LNCAP (cell line): ENCODE measurements at regions not wholly inside any gene's neighbourhood (a gene's known extent, or its start where the extent isn't known, plus 50 kb on each side); places are given as distances from the start of the nearest gene placed in this dataset.

Source experiments
- TF ChIP-seq, protein P1 (sequence below): fragments of 450-650 bp; IDR thresholded peaks from 2 replicates; pipeline ENCODE4 v1.5.1; 2017; ENCODE audit warnings: mild to moderate bottlenecking

DNA sequence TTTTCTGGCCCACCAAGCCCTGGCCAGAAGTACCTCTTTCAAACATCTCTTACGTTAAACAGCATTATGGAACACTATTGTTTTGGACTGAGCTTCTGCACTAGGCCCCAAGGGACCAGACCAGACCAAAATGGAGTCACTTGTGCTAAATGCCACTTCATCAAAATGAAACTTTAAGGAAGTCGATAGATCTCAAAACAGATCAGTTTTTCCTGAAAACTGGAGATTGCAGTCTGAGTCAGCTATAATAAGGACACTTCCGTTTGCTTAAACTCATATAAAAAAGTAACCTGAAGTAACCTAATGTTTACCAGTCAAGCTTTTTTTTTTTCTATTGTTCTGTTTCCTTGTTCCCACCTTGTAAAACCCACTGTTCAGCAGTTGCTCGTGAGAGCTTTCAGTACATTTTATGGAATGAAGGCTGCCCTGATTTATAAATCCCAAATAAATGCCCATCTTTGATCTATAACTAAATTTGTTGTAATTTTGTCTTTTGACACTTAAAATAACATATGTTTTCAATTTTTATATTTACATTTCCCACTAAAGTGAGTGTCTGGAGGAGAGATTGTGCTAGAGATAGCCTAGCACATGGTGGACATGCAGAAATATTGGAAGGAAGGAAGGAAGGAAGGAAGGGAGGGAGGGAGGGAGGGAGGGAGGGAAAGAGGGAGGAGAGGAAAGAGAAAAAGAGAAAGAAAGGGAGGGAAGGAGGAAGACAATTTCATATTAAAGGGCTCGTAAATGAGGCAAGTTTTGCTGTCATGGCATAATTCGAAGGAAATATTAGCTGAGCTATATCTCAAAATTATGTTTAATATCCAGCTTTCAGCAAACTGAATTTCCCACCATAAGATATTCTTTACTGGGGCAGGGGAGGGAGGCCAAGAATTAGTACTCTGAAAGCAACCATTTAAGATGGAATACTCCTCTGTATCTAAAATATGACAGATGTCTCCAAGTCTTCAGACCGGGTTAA, 77.0 kb upstream of the CXADR start:
- TF ChIP-seq, protein P1, sequence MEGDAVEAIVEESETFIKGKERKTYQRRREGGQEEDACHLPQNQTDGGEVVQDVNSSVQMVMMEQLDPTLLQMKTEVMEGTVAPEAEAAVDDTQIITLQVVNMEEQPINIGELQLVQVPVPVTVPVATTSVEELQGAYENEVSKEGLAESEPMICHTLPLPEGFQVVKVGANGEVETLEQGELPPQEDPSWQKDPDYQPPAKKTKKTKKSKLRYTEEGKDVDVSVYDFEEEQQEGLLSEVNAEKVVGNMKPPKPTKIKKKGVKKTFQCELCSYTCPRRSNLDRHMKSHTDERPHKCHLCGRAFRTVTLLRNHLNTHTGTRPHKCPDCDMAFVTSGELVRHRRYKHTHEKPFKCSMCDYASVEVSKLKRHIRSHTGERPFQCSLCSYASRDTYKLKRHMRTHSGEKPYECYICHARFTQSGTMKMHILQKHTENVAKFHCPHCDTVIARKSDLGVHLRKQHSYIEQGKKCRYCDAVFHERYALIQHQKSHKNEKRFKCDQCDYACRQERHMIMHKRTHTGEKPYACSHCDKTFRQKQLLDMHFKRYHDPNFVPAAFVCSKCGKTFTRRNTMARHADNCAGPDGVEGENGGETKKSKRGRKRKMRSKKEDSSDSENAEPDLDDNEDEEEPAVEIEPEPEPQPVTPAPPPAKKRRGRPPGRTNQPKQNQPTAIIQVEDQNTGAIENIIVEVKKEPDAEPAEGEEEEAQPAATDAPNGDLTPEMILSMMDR, result no peak

DNA sequence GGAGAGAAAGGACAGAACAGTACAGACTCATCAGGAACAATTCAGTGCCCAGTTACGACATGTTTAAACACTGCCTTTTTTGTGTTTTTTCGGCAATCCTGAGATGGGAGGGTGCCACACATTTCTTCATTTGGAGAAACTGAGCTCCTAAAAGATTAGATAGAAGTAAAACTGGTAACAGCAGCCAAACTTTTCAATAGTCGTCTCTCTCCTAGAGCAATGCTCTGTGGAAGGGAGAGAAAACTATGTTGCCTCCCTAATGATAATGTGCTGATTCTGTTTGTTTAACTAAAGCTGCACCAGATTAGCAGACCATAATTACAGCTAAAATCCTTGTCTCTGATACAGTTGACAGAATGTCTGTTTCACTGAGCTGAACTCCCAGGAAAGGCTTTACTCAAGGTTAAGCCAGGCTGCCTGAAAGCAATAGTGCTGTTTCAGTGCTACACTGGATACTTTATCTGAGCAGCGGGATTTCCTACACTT, 76.2 kb upstream of the CXADR start:
- TF ChIP-seq, protein P1, result no peak

DNA sequence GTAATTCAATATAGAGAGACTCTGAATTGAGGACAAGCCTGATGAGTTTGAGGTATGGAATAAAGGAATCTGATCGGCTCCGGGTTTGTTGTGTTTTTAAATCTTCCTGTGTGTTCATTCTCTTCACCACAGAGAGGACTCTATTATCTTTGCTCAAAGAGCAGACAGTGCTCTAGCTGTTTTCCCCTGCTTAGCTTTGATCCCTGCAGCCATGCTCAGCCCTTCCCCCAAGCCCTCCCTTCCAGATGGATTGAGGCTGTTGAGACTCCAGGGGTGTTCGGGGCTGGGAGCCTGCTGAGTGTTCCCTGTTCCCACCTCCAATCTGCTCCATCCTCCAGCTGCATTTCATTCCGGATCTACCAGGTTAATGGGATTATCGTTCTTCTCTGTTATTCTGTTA, 74.2 kb upstream of the CXADR start:
- TF ChIP-seq, protein P1, result no peak

DNA sequence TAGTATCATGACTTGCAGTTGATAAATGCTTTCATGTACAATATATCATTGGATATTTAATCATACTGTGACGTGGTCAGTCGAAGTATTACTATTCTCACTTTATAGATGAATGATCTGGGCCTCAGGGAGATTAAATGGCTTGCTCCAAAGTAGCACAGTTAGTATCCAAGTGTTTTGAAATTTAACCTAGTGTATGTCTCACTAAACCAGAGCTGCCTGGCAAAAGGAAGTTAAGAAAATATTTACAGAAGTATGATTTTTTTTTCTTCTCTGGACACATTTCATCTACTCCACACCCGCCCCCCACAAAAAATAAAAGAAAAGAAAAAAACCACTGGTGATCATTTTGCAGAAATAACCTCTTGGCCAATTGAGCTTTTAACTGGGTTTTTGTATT, 71.9 kb upstream of the CXADR start:
- TF ChIP-seq, protein P1, result no peak

DNA sequence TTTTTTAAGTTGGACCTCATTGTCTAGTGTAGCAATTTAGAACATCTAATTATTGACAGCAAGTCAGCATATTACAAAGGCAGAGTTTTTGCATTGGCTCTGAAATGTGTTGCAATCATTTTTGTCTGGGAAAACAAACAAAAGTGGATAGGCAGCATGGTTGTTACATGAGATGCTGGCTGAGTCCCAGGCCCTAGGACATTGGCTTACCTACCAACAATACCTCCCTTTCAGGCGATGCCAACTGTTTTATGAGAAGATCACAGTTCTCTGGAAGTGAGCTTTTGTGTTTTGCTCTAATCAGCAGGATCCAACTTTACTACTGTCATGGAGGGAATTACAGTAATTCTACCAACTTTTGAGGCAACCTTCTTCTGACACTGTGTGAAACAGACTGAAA, 71.5 kb upstream of the CXADR start:
- TF ChIP-seq, protein P1, result no peak

DNA sequence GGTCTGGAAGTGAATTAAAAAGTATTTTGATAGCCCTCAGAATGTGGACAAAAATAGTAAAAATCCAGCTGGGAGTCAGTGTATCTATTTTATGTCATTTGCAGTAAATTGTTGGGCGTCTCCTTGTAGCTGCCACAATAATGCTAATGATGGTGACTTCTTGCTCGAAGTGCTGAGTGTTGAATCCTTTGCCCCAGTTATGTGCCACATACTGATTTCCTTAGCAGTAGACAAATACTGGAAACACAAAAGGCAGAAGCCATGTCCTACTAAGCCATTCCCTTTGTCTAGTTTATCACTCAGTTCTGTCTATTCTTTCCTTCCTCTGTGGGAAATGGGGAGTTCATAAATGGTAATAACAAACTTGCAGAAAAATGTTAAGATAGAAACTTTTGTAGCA, 70.7 kb upstream of the CXADR start:
- TF ChIP-seq, protein P1, result no peak

DNA sequence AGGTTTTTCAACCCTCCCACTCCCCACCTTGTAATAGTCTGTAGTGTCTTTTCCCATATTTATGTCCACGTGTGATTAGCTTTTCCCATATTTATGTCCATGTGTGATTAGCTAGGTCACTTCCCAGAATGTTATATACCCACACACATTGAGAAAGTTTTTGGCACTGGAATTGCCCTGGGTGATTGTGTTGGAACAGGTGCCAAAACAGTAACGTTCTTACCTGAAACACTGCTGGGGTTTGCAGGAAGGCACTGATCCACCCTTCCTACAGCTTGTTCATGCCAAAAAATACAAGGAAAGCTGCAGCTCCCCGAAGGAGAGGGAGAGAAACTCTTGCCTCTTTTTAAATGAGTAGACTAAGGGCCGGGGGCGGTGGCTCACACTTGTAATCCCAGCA, 68.0 kb upstream of the CXADR start:
- TF ChIP-seq, protein P1, result no peak
